ENCODE measurements at regions not wholly inside any gene's neighbourhood (a gene's known extent, or its start where the extent isn't known, plus 50 kb on each side); places are given as distances from the start of the nearest gene placed in this dataset.
"Not testable (repeated sequence)": the region's sequence is repeated elsewhere in the genome, so short reads cannot be mapped to it uniquely, and the experiment has no call there.

DNA sequence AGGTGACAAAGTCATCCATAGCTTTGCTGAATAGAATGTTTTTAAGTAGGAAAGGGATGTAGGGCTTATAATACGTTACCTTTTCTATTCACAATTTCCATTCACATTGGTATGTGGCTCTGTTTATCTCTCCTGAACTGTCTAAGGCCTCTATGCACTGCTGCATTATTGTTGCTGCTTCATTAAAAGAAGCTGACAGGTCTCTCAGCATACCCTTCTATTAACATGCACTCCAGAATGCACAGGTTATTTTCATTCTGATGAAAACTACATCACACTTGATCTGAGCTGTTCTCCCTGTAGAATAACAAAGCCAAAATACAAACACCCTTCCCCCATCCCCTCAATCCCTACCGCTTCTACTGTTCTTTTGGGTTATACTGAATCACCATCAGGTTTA lies 399.3 kb downstream of the TBC1D32 start:
- no peak overlapping the region for H3K4me3 ChIP-seq (ENCODE audit: low read length)
- no peaks in the 10 kb centered on the region for H3K27me3 ChIP-seq (ENCODE audit: low read depth, low read length)
- TF ChIP-seq, protein P1, sequence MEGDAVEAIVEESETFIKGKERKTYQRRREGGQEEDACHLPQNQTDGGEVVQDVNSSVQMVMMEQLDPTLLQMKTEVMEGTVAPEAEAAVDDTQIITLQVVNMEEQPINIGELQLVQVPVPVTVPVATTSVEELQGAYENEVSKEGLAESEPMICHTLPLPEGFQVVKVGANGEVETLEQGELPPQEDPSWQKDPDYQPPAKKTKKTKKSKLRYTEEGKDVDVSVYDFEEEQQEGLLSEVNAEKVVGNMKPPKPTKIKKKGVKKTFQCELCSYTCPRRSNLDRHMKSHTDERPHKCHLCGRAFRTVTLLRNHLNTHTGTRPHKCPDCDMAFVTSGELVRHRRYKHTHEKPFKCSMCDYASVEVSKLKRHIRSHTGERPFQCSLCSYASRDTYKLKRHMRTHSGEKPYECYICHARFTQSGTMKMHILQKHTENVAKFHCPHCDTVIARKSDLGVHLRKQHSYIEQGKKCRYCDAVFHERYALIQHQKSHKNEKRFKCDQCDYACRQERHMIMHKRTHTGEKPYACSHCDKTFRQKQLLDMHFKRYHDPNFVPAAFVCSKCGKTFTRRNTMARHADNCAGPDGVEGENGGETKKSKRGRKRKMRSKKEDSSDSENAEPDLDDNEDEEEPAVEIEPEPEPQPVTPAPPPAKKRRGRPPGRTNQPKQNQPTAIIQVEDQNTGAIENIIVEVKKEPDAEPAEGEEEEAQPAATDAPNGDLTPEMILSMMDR (IDR thresholded peaks at IDR 0.05; ENCODE audit: low read depth, low read length), result no peak
- TF ChIP-seq EZH2phosphoT487 (IDR thresholded peaks at IDR 0.05; ENCODE audit: low read depth), result no peak
- H3K4me1 ChIP-seq (ENCODE audit: low read length), result peaks cover 29% of the 10 kb centered on the region
- no peaks in the 10 kb centered on the region for H3K9me3 ChIP-seq (ENCODE audit: insufficient read depth, low read length)
- no peak overlapping the region for H2AFZ ChIP-seq (ENCODE audit: low read depth, low read length)
- H3K79me2 ChIP-seq (ENCODE audit: low read length), result no peaks in the 10 kb centered on the region
- H3K36me3 ChIP-seq (replicated peaks; ENCODE audit: low read depth, low read length), result no peaks in the 10 kb centered on the region
- H3K27ac ChIP-seq (ENCODE audit: low read length), result no peak overlapping the region
- H4K20me1 ChIP-seq (ENCODE audit: insufficient read depth, low read length), result no peaks in the 10 kb centered on the region
- no peak overlapping the region for H3K4me2 ChIP-seq (ENCODE audit: low read length)
- no peak overlapping the region for H3K9ac ChIP-seq (ENCODE audit: low read length)

DNA sequence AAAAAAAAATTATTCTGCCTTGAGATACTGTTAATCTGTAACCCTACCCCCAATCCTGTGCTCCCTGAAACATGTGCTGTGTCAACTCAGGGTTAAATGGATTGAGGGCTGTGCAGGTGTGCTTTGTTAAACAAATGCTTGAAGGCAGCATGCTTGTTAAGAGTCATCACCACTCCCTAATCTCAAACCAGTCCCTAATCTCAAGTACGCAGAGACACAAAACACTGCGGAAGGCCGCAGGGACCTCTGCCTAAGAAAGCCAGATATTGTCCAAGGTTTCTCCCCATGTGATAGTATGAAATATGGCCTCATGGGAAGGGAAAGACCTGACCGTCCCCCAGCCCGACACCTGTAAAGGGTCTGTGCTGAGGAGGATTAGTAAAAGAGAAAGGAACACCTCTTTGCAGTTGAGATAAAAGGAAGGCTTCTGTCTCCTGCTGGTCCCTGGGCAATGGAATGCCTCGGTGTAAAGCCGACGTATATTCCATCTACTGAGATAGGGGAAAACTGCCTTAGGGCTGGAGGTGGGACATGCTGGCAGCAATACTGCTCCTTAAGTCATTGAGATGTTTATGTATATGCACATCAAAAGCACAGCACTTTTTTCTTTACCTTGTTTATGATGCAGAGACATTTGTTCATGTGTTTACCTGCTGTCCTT lies 402.6 kb downstream of the TBC1D32 start:
- not testable (repeated sequence) for H3K9ac ChIP-seq (ENCODE audit: low read length); H3K27me3 ChIP-seq (ENCODE audit: low read depth, low read length); H3K4me2 ChIP-seq (ENCODE audit: low read length); H3K9me3 ChIP-seq (ENCODE audit: insufficient read depth, low read length); H3K36me3 ChIP-seq (replicated peaks; ENCODE audit: low read depth, low read length); H3K27ac ChIP-seq (ENCODE audit: low read length); H2AFZ ChIP-seq (ENCODE audit: low read depth, low read length); H3K4me3 ChIP-seq (ENCODE audit: low read length); H3K79me2 ChIP-seq (ENCODE audit: low read length); H4K20me1 ChIP-seq (ENCODE audit: insufficient read depth, low read length)
- peaks cover 10% of the 10 kb centered on the region for H3K4me1 ChIP-seq (ENCODE audit: low read length)

DNA sequence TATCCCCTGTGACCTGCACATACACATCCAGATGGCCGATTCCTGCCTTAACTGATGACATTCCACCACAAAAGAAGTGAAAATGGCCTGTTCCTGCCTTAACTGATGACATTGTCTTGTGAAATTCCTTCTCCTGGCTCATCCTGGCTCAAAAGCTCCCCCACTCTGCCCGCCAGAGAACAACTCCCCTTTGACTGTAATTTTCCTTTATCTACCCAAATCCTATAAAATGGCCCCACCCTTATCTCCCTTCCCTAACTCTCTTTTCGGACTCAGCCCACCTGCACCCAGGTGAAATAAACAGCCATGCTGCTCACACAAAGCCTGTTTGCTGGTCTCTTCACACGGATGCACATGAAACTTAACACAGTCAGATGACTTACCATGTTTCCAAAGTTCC lies 403.8 kb downstream of the TBC1D32 start:
- not testable (repeated sequence) for H4K20me1 ChIP-seq (ENCODE audit: insufficient read depth, low read length); H2AFZ ChIP-seq (ENCODE audit: low read depth, low read length); H3K9me3 ChIP-seq (ENCODE audit: insufficient read depth, low read length); H3K79me2 ChIP-seq (ENCODE audit: low read length); H3K27ac ChIP-seq (ENCODE audit: low read length); H3K27me3 ChIP-seq (ENCODE audit: low read depth, low read length); H3K4me2 ChIP-seq (ENCODE audit: low read length); H3K4me3 ChIP-seq (ENCODE audit: low read length); H3K36me3 ChIP-seq (replicated peaks; ENCODE audit: low read depth, low read length); H3K4me1 ChIP-seq (ENCODE audit: low read length); H3K9ac ChIP-seq (ENCODE audit: low read length)

DNA sequence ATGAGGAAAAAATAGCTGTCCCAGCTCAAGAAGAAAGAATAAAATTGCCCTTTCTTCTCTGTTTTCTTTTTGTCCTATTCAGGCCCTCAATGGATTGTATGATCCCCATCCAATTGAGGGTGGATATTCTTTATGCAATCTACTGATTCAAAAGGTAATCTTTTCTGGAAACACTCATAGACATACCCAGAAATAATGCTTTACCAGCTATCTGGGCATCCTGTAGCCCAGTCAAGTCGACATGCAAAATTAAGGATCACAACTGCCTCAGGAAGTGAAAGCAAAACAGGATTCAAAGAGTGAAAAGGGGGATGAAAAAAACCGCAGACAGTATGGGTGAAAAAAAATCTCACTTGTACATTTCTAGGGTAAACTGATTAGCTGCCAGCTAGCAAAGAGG lies 410.1 kb downstream of the TBC1D32 start:
- Histone ChIP-seq H3K9me3 (ENCODE audit: insufficient read depth, low read length) (no peaks in the 10 kb centered on the region), H3K79me2 (ENCODE audit: low read length) (no peaks in the 10 kb centered on the region), H4K20me1 (ENCODE audit: insufficient read depth, low read length) (no peaks in the 10 kb centered on the region), H3K9ac (ENCODE audit: low read length) (no peak overlapping the region), H3K36me3 (replicated peaks; ENCODE audit: low read depth, low read length) (no peaks in the 10 kb centered on the region), H3K27ac (ENCODE audit: low read length) (no peak overlapping the region), H3K4me2 (ENCODE audit: low read length) (no peak overlapping the region), H2AFZ (ENCODE audit: low read depth, low read length) (no peak overlapping the region), H3K4me3 (ENCODE audit: low read length) (no peak overlapping the region), H3K27me3 (ENCODE audit: low read depth, low read length) (no peaks in the 10 kb centered on the region), H3K4me1 (ENCODE audit: low read length) (no peaks in the 10 kb centered on the region)
- TF ChIP-seq EZH2phosphoT487 (IDR thresholded peaks at IDR 0.05; ENCODE audit: low read depth), result no peak
- TF ChIP-seq, protein P1 (IDR thresholded peaks at IDR 0.05; ENCODE audit: low read depth, low read length), result no peak

DNA sequence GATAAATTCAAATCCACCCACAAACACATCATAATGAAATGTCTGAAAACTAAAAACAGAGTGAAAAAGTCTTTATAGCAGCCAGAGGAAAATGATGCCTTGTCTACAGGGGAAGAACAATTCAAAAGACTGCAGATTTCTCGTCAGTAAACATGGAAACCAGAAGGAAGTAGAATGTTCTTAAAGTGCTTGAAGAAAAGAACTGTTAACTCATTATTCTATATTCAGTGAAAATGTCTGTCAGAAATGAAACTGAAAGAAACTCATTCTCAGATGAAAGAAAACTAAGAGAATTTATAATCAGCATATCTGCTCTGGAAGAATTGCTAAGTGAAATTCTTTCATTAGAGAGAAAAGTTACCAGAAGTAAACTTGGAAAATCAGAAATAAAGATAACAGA lies 416.1 kb downstream of the TBC1D32 start:
- Histone ChIP-seq H2AFZ (ENCODE audit: low read depth, low read length) (0 out of 2 replicates have a peak overlapping the region, but pooled peaks have one; percentile 11), H4K20me1 (ENCODE audit: insufficient read depth, low read length) (no peaks in the 10 kb centered on the region), H3K27ac (ENCODE audit: low read length) (no peak overlapping the region), H3K4me1 (ENCODE audit: low read length) (no peaks in the 10 kb centered on the region; the same call in 1 of the 2 replicates), H3K9ac (ENCODE audit: low read length) (no peak overlapping the region), H3K36me3 (replicated peaks; ENCODE audit: low read depth, low read length) (no peaks in the 10 kb centered on the region), H3K79me2 (ENCODE audit: low read length) (no peaks in the 10 kb centered on the region), H3K27me3 (ENCODE audit: low read depth, low read length) (no peaks in the 10 kb centered on the region), H3K4me3 (ENCODE audit: low read length) (no peak overlapping the region), H3K4me2 (ENCODE audit: low read length) (no peak overlapping the region), H3K9me3 (ENCODE audit: insufficient read depth, low read length) (no peaks in the 10 kb centered on the region)
- no peak for TF ChIP-seq EZH2phosphoT487 (IDR thresholded peaks at IDR 0.05; ENCODE audit: low read depth)
- TF ChIP-seq, protein P1 (IDR thresholded peaks at IDR 0.05; ENCODE audit: low read depth, low read length), result no peak
